GM18520 (cell line): ENCODE measurements at regions not wholly inside any gene's neighbourhood (a gene's known extent, or its start where the extent isn't known, plus 50 kb on each side); places are given as distances from the start of the nearest gene placed in this dataset.

Experiments used
- ATAC-seq: cut with Tn5 transposase; IDR thresholded peaks from one replicate; pipeline ENCODE4 v1.9.1; 2021; ENCODE audit not compliant: unreplicated experiment

DNA sequence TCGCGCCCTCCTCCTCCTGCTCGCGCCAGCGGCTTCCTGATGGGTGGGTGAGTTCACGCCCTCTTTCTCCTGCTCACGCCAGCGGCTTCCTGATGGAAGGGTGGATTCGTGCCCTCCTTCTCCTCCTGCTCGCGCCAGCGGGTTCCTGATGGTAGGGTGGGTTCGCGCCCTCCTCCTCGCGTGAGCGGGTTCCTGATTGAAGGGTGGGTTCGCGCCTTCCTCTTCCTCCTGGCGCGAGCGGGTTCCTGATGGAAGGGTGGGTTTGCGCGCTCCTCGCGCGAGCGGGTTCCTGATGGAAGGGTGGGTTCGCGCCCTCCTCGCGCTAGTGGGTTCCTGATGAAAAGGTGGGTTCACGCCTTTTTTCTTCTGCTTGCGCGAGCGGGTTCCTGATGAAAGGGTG is 62.0 kb upstream of the MGAT5 start:
- no peak for ATAC-seq

DNA sequence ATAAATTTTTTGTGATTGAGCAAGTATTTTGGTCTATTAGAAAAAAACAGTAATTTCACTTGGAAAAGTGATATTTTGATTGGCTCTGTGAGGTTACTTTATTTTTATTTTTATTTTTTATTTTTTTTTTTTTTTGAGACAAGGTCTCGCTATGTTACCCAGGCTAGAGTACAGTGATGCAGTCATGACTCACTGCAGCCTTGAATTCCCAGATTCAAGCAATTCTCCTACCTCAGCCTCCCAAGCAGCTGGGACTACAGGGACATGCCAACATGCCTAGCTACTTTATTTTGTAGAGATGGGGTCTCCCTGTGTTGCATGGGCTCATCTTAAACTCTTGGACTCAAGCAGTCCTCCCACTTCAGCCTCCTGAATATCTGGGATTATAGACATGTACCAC is 60.9 kb upstream of the MGAT5 start:
- ATAC-seq: no peak

GRCh38 chr2:134194519-134194918 is 59.4 kb upstream of the MGAT5 start:
- no peak for ATAC-seq

GRCh38 chr2:134195341-134195740 is 58.5 kb upstream of the MGAT5 start:
- ATAC-seq: no peak

- ATAC-seq: no peak
These were observed 56.4 kb upstream of the MGAT5 start for GRCh38 chr2:134197445-134197844.

GRCh38 chr2:134198006-134198634 is 55.8 kb upstream of the MGAT5 start:
- no peak for ATAC-seq

DNA sequence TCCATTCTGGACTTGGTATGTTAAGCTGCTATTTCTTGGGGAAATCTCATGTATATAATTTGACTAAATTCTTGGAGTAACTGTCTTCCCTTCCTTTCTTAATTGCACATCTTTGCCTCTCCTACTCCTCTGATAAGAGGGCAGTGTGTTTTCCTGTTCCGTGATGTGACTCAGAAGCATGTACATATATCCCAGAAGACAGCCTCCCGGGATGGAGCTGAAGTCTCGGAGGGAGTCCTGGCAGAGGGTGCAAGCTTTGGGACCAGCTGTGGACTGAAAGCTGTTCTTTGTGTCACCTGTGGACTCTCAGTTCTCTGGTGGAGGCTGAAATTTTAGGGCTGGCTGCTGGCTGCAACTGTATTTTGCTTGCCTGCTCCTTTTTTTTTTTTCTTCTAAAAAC is 54.7 kb upstream of the MGAT5 start:
- no peak for ATAC-seq

DNA sequence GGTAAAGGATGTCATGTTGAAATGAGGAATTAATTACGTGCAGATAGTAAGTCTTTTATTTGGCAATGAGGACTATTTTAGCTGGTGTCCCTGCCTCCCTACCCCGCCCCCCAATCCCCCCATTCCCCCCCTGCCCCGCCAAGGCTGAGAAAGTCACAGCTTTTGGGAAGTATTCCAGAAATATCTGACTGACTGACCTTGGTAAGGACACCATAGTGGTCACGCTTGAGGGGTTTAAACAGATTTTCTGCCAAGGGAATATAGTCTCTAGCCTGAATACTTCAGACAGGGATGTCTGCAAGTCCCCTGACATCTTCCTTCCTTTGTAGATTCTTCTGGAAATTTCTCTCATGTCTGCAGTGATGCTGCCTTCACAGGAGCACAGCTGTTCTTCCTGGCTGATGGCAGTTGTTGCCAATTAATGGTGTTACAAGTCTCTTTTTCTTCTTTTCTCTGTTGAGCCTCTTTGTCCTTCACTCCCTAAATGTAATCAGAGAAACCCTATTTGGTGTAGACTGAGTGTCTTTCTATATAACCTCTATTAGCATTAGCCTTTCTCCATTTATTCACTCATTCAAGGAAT is 53.7 kb upstream of the MGAT5 start:
- ATAC-seq: no peak

- ATAC-seq: no peak
These were observed 52.3 kb upstream of the MGAT5 start for GRCh38 chr2:134201533-134201932.

- no peak for ATAC-seq
These were observed 51.5 kb upstream of the MGAT5 start for GRCh38 chr2:134202371-134202770.

GRCh38 chr2:134203175-134203574 is 50.7 kb upstream of the MGAT5 start:
- no peak for ATAC-seq
